Activated CD4-positive, alpha-beta T cell treated with anti-CD3 and anti-CD28 coated beads, Interleukin-2, amount 10 ng/mL, durations not matched to agents 24 days and 14 days (primary cell): ENCODE measurements at regions not wholly inside any gene's neighbourhood (a gene's known extent, or its start where the extent isn't known, plus 50 kb on each side); places are given as distances from the start of the nearest gene placed in this dataset.
"Not testable (repeated sequence)": the region's sequence is repeated elsewhere in the genome, so short reads cannot be mapped to it uniquely, and the experiment has no call there.

Source experiments
- DNase-seq: peaks from one replicate; pipeline ENCODE4 v3.0.0; 2022
- H3K27ac Mint-ChIP-seq: one replicate; pipeline ENCODE4 v1.8.0; 2022; ENCODE audit warnings: mild to moderate bottlenecking, mixed read lengths
- H3K27me3 Mint-ChIP-seq: one replicate; pipeline ENCODE4 v1.8.0; 2022; ENCODE audit warnings: mixed read lengths
- H3K36me3 Mint-ChIP-seq: one replicate; pipeline ENCODE4 v1.8.0; 2022; ENCODE audit warnings: low read depth, mild to moderate bottlenecking, mixed read lengths
- H3K4me1 Mint-ChIP-seq: one replicate; pipeline ENCODE4 v1.8.0; 2021; ENCODE audit warnings: mixed read lengths
- H3K4me3 Mint-ChIP-seq: one replicate; pipeline ENCODE4 v1.8.0; 2022; ENCODE audit warnings: mild to moderate bottlenecking, moderate library complexity, mixed read lengths
- H3K9me3 Mint-ChIP-seq: one replicate; pipeline ENCODE4 v1.8.0; 2021; ENCODE audit warnings: mixed read lengths
- intact Hi-C: fragments of 100-400 bp; cut with micrococcal nuclease; formaldehyde crosslinking; loops from one replicate; pipeline ENCODE4 v1.15.1; 2023

GRCh38 chr17:15847447-15848229 is 97.3 kb upstream of the ADORA2B start:
- H3K4me1 Mint-ChIP-seq, H3K36me3 Mint-ChIP-seq, H3K4me3 Mint-ChIP-seq, DNase-seq, intact Hi-C loops, H3K9me3 Mint-ChIP-seq, H3K27me3 Mint-ChIP-seq, H3K27ac Mint-ChIP-seq: not testable (repeated sequence)

- H3K4me1 Mint-ChIP-seq, H3K4me3 Mint-ChIP-seq, H3K27ac Mint-ChIP-seq, intact Hi-C loops, H3K9me3 Mint-ChIP-seq, H3K27me3 Mint-ChIP-seq, H3K36me3 Mint-ChIP-seq: not testable (repeated sequence)
- peak; percentile 88 for DNase-seq
These were observed 95.9 kb upstream of the ADORA2B start for GRCh38 chr17:15849054-15849453.

GRCh38 chr17:15850071-15850470 is 94.9 kb upstream of the ADORA2B start:
- not testable (repeated sequence) for H3K27ac Mint-ChIP-seq, H3K4me3 Mint-ChIP-seq, DNase-seq, H3K9me3 Mint-ChIP-seq, H3K4me1 Mint-ChIP-seq, H3K36me3 Mint-ChIP-seq, H3K27me3 Mint-ChIP-seq
- intact Hi-C loops = loop anchor here (2.0 kb wide), 1 partner anchor 149 kb away; the partner anchor contains the start of genes TTC19 and ZSWIM7

GRCh38 chr17:15850687-15851086 is 94.2 kb upstream of the ADORA2B start:
- DNase-seq, H3K27me3 Mint-ChIP-seq, H3K27ac Mint-ChIP-seq, H3K4me3 Mint-ChIP-seq, H3K9me3 Mint-ChIP-seq, H3K4me1 Mint-ChIP-seq, H3K36me3 Mint-ChIP-seq: not testable (repeated sequence)
- intact Hi-C loops = loop anchor here (2.0 kb wide), 1 partner anchor 148 kb away; the partner anchor contains the start of genes TTC19 and ZSWIM7

- H3K4me3 Mint-ChIP-seq, H3K36me3 Mint-ChIP-seq, intact Hi-C loops, H3K4me1 Mint-ChIP-seq, DNase-seq, H3K27me3 Mint-ChIP-seq, H3K27ac Mint-ChIP-seq, H3K9me3 Mint-ChIP-seq: not testable (repeated sequence)
These were observed 92.1 kb upstream of the ADORA2B start for GRCh38 chr17:15852863-15853262.

- H3K27ac Mint-ChIP-seq, H3K4me3 Mint-ChIP-seq, H3K27me3 Mint-ChIP-seq, H3K9me3 Mint-ChIP-seq, DNase-seq, H3K36me3 Mint-ChIP-seq, H3K4me1 Mint-ChIP-seq, intact Hi-C loops: not testable (repeated sequence)
These were observed 88.7 kb upstream of the ADORA2B start for GRCh38 chr17:15856191-15856590.

- H3K4me1 Mint-ChIP-seq = not testable (repeated sequence)
These were observed 88.2 kb upstream of the ADORA2B start for GRCh38 chr17:15856745-15857144.

GRCh38 chr17:15858082-15858481 is 86.8 kb upstream of the ADORA2B start:
- H3K27ac Mint-ChIP-seq, H3K36me3 Mint-ChIP-seq, H3K27me3 Mint-ChIP-seq, H3K9me3 Mint-ChIP-seq, DNase-seq, H3K4me3 Mint-ChIP-seq, intact Hi-C loops, H3K4me1 Mint-ChIP-seq: not testable (repeated sequence)

More at GRCh38 chr17:15856745-15857144, 88.2 kb upstream of the ADORA2B start:
- H3K9me3 Mint-ChIP-seq, H3K4me3 Mint-ChIP-seq, H3K36me3 Mint-ChIP-seq, H3K27me3 Mint-ChIP-seq, DNase-seq, intact Hi-C loops, H3K27ac Mint-ChIP-seq: not testable (repeated sequence)

GRCh38 chr17:15860774-15861173 is 84.2 kb upstream of the ADORA2B start:
- H3K27me3 Mint-ChIP-seq, H3K36me3 Mint-ChIP-seq, H3K9me3 Mint-ChIP-seq, H3K4me3 Mint-ChIP-seq, DNase-seq, H3K27ac Mint-ChIP-seq, intact Hi-C loops, H3K4me1 Mint-ChIP-seq: not testable (repeated sequence)

- H3K9me3 Mint-ChIP-seq, DNase-seq, H3K36me3 Mint-ChIP-seq, intact Hi-C loops, H3K27ac Mint-ChIP-seq, H3K27me3 Mint-ChIP-seq, H3K4me3 Mint-ChIP-seq, H3K4me1 Mint-ChIP-seq: not testable (repeated sequence)
These were observed 80.9 kb upstream of the ADORA2B start for GRCh38 chr17:15864061-15864460.

GRCh38 chr17:15864472-15864871 is 80.5 kb upstream of the ADORA2B start:
- H3K36me3 Mint-ChIP-seq, H3K4me1 Mint-ChIP-seq, DNase-seq, H3K27me3 Mint-ChIP-seq, H3K27ac Mint-ChIP-seq, intact Hi-C loops, H3K4me3 Mint-ChIP-seq, H3K9me3 Mint-ChIP-seq: not testable (repeated sequence)

- not testable (repeated sequence) for H3K36me3 Mint-ChIP-seq
These were observed 78.9 kb upstream of the ADORA2B start for GRCh38 chr17:15866015-15866414.

GRCh38 chr17:15867331-15867730 is 77.6 kb upstream of the ADORA2B start:
- DNase-seq, intact Hi-C loops, H3K9me3 Mint-ChIP-seq: not testable (repeated sequence)

More at GRCh38 chr17:15866015-15866414, 78.9 kb upstream of the ADORA2B start:
- intact Hi-C loops, DNase-seq, H3K27me3 Mint-ChIP-seq, H3K27ac Mint-ChIP-seq, H3K4me1 Mint-ChIP-seq, H3K9me3 Mint-ChIP-seq, H3K4me3 Mint-ChIP-seq: not testable (repeated sequence)

GRCh38 chr17:15869868-15870267 is 75.1 kb upstream of the ADORA2B start:
- intact Hi-C loops, H3K27ac Mint-ChIP-seq, H3K36me3 Mint-ChIP-seq, DNase-seq, H3K9me3 Mint-ChIP-seq, H3K4me1 Mint-ChIP-seq, H3K4me3 Mint-ChIP-seq: not testable (repeated sequence)
- H3K27me3 Mint-ChIP-seq = peaks cover 15% of the 10 kb centered on the region

More at GRCh38 chr17:15867331-15867730, 77.6 kb upstream of the ADORA2B start:
- not testable (repeated sequence) for H3K4me3 Mint-ChIP-seq, H3K4me1 Mint-ChIP-seq, H3K36me3 Mint-ChIP-seq, H3K27ac Mint-ChIP-seq, H3K27me3 Mint-ChIP-seq

GRCh38 chr17:15872677-15873076 is 72.3 kb upstream of the ADORA2B start:
- H3K36me3 Mint-ChIP-seq, intact Hi-C loops, H3K4me3 Mint-ChIP-seq, H3K27ac Mint-ChIP-seq, H3K4me1 Mint-ChIP-seq, DNase-seq, H3K9me3 Mint-ChIP-seq: not testable (repeated sequence)
- H3K27me3 Mint-ChIP-seq = peaks cover 21% of the 10 kb centered on the region
